Astrocyte (in vitro differentiated cells and primary cell): ENCODE measurements at regions not wholly inside any gene's neighbourhood (a gene's known extent, or its start where the extent isn't known, plus 50 kb on each side); places are given as distances from the start of the nearest gene placed in this dataset.

ENCODE experiments used
- EZH2 ChIP-seq: IDR thresholded peaks from 2 replicates; pipeline ENCODE4 v1.6.1; 2012; ENCODE audit warnings: mild to moderate bottlenecking, low read length, inconsistent platforms; ENCODE audit not compliant: insufficient read depth
- TF ChIP-seq, protein P1 (sequence below): IDR thresholded peaks from 2 replicates; pipeline ENCODE4 v1.5.1; 2011; ENCODE audit warnings: low read depth, mild to moderate bottlenecking, inconsistent platforms, low read length, moderate library complexity; ENCODE audit not compliant: insufficient read depth

DNA sequence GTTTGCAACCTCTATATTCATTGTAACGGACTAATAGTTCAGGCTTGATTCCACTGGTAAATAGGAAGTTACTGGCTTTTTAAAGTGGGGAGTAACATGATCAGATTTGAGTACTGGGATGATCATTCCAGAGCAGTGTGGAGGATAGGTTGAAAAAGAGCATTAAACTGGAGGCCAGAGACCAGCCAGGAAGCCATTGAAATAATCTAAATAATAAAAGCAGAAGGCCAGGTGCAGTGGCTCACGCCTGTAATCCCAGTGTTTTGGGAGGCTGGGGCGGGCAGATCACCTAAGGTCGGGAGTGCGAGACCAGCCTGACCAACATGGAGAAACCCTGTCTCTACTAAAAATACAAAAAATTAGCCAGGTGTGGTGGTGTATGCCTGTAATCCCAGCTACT is 56.0 kb upstream of the MSX2 start:
- TF ChIP-seq, protein P1, sequence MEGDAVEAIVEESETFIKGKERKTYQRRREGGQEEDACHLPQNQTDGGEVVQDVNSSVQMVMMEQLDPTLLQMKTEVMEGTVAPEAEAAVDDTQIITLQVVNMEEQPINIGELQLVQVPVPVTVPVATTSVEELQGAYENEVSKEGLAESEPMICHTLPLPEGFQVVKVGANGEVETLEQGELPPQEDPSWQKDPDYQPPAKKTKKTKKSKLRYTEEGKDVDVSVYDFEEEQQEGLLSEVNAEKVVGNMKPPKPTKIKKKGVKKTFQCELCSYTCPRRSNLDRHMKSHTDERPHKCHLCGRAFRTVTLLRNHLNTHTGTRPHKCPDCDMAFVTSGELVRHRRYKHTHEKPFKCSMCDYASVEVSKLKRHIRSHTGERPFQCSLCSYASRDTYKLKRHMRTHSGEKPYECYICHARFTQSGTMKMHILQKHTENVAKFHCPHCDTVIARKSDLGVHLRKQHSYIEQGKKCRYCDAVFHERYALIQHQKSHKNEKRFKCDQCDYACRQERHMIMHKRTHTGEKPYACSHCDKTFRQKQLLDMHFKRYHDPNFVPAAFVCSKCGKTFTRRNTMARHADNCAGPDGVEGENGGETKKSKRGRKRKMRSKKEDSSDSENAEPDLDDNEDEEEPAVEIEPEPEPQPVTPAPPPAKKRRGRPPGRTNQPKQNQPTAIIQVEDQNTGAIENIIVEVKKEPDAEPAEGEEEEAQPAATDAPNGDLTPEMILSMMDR: no peak
- no peak for TF ChIP-seq EZH2
